ENCODE measurements at regions not wholly inside any gene's neighbourhood (a gene's known extent, or its start where the extent isn't known, plus 50 kb on each side); places are given as distances from the start of the nearest gene placed in this dataset.

DNA sequence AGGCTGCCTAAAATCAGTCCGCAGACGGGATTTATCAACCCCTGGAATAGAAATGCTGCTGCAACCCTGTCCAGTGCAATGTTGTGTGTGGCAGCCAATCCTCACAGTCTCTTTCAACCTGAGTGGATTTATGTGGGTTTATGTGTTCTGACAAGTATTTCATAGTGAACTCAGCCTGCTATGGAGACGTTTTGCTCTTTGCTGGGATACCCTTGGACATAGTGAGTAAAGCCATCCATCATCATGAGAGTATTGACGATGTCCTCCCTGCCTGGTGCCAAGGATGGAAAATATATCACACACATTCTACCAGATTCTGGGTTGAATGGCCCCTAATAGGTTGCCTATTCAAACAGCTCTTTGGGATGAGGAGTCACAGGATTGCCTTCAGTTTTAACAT is 219.1 kb downstream of the SOCS6 start:
- no peak for DNase-seq (ENCODE audit: low read depth)

DNA sequence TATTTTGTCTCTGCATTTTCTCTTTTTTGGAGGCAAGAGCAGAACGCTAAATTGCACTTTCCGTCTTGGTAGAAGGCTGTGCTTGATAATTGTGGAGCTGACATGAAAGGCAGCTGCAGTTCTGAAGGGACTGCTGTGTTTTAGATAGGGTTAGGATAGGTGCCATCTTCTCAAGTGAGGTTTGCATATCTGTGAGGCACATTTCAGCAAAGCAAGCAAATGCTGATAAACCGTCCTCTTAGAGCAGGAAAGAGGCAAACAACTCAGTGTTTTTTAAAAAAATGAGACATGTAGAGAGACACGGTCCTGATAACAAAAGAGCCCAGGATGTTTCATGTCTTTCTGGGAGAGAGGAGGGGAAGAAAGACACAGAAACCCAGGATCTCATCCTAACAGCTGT is 217.7 kb downstream of the SOCS6 start:
- DNase-seq (ENCODE audit: low read depth), result no peak

DNA sequence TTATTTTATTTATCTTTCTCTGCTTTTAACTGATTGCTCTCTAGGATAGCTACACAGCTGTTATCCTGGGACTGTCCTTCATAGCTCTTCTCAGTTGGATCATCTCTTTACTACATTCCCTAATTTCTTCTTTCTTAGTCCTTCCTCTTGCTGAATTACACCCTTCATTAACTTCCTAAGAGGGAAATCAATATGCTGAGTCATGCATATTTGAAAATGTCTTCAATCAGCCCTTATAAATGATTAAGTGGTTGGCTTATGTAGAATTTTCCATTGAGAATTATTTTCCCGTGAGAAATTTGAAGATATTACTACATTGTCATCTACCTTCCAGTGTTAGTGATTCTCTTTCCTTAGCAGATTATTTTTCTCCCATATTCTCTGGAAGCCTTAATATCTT is 214.2 kb downstream of the SOCS6 start:
- no peak for DNase-seq (ENCODE audit: low read depth)

DNA sequence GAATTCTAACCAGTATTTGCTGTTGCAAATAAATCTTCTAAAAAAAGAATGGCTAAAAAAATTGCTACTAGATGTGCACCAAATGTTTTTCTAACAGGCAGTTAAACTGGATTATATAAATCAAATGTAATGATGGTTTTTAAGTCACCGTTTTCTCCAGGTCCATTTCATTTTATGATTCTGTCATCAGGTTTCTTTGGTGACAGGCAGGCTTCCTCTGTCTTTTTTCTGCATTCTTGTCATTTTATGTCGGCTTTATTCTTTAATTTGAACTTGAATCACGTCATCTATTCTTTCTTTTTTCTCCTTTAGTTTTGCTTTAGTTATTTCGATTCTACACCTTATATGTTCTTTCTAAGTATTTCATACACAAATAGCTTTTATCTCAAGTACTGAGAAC is 212.5 kb downstream of the SOCS6 start:
- DNase-seq (ENCODE audit: low read depth), result no peak

DNA sequence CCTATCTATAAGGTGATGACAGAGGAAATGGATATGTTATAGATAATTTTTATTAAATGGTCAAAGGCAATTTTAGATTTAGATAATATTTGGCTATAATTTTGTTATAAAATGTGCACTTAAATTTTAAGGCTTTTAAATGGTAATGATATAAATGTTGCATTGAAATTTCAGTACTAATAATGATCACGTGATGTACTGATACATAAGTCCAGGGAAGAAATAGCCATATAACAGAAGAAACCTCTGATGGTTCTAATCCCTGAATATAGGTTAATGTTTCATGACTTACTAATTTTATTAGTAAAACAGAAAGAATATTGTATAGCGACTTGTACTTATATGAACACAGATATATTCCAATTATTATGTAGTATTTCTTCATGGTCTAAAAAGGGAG is 211.9 kb downstream of the SOCS6 start:
- no peak for DNase-seq (ENCODE audit: low read depth)

DNA sequence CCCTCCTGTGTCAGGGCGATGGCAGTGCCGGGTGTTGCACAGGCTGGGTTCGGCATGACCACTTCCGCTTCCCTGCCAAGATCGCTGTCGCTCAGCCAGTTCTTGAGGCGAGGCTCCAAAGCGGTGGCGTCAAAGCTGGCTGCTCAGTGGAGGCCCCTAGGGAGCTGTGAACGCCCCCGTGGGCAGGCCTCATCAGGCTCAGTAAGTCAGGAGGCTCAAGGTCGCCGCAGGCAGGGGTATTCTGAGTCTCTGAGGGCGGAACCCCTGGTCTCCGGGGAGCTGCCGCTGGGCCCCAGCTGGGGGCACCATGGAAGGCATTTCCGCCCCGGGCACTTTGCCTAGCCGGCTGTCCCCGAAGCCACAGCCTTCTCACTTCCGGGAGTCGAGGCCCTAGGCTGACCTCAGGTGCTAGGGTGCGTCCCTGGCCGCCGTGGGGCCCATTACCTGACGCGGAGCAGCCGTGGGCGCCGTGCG is 210.4 kb downstream of the SOCS6 start:
- no peak for DNase-seq (ENCODE audit: low read depth)

DNA sequence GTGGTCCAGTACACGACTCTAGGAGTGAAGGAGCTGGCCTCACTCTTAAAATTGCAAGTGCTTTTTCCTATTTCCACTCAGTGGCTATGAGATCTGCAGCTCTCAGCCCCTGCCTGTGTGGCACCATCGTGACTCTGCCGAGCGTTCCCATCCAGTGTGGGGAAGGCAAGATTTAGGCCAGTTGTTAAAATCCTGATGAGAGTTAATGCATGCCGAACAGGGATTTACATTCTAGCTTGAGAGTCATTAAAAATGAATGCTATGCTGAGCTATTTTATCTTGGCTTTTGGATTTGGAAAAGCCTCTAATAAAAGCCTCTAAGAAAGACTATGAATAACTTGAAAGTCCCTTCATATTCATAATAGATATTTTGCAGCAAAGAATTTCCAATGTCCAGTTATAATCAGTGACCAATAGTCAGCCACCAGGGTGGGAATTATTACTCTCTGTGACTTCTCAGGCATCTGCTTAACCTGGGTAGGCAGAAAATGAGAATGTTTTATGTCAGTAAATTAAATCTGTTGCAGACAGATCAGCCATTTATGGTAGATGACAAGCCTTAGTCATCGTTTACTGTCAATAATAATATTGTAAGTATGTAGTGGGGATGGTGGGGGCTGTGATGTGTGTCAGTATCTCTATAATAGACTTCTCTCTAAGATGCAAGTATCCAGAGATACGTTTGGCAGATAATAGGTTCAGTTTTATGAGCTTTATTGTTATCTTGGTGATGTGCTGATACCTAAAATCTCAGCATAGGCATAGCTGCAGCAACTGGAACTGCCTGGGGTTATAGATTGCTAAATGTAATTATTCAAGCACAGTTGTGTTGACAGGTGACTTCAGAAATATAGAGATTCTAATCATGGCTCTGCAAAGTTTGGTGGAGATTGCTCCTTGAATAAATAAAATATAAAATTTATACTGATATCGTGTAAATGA is 207.8 kb downstream of the SOCS6 start:
- no peak for DNase-seq (ENCODE audit: low read depth)

DNA sequence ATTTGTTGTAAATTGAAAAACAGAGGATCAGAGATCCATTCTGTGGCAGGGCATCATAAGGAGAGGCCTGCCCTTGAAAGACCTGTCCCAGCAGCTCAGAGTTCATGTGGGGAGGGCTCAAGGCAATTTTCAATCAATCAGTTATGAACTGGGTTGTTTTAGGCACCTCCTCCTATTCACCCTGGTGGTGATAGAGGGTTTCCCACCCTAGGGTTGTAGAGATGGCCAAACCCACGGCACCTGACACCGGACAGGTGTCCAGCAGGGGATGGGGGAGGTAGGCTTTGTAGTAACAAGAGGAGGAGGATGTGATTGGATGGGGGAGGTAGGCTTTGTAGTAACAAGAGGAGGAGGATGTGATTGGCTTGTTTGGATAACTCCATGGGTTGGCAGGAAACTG is 205.7 kb downstream of the SOCS6 start:
- no peak for DNase-seq (ENCODE audit: low read depth)

DNA sequence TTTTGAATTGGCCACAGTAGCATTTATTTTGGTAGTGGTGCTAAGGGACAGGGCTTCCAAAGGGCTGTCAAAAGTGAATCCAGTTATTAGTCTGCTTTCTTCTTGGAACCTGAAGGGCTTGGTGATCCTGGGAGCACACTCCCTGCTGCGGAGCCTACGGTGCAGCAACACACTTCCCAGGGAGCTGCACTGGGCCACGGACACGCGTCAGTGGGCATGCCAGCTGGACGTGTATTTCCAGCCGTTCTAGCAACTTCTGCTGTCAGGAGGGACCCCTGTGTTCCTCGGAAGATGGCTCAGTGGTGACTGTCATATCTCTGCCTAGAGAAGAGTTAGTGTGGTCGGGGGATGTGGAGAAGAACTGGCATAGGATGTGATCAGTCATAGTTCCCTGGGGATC is 204.6 kb downstream of the SOCS6 start:
- DNase-seq (ENCODE audit: low read depth), result no peak

DNA sequence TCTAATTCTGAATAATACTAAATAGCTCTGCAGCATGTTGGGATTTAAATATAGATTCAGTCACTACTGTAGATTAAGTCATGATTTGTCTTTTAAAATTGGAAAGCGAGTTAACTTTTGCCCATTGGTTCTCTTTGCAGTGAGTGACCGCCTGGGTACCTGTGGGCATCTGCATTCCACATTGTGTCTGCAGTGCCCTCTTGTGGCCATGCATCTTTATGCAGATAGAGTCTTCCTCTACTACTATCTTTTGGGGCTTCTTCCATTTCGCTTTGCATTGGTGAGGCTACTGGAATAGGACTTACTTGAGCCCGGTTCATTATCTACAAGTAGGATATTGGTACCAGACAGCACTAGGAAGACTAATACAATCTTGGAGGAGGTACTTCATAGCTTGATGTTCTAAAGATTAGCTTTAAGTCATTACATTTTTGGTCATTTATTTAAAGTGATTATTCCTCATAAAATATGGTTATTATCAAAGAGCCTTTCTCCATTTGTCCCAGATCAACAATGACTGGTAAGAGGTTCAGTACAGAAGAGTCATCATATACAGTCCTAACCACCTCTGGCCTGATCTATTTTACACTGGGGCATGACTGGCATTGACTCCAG is 203.0 kb downstream of the SOCS6 start:
- DNase-seq (ENCODE audit: low read depth), result peak; percentile 65

DNA sequence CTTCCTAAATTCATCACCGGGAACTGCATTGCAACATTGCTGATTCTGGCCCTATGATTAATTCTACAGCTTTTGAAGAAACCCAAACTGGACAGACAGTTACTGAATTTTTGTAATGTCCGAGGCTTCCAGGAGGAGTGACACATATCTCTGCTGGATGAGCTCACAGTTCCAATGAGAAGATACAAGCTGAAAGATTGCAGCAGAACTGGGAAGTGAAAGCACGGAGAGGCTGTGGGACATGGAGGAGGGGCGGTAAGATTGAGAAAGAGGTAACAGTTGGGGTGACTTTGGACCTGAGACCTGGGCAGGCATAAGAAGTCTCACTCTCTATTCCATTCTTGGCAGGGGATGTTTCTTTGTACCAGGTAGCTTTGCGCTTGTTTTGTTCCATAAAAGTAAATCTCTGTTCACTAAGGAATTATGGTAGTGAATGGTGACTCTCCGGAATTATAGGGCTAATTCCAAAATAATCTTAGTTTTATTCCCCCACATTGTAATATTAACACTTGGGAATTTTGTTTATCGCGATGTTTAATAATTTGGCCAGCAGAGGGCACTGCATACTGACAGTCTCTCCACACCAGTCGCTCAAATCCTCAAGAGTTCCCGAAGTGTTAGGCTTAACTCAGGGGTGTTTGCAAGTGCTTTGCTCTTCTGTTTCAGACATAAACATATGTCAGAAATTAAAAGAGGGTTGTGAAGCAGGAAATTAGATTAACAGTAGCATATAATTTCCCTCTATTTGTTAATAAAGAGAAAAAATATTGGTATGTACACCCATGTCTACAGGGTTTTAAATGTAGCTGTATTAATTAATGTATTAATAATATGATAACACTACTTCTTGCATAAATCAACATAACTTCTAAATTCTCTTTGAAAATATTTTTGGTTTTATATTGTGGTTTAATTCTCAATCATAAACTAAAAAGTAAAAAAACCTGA is 201.4 kb downstream of the SOCS6 start:
- peak; percentile 65 for DNase-seq (ENCODE audit: low read depth)

DNA sequence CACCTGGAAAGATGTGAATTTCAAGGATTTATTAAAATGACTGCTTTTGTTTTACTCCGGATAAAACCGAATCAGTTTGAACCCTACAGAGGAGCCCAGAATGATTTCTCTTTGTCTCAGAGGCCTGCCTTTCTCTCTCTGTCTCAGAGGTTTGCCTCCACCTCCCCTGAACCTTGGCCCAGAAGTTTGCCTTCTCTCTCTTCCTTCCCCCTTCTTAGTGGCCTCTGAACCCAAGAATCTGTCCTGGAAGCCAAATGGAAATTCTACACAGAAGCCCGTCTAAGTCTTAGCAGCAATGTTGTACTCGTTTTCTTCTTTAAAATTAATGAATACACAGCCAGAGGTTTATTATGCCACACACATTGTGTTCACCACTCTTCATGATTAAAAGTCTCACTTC is 200.7 kb downstream of the SOCS6 start:
- DNase-seq (ENCODE audit: low read depth), result no peak

DNA sequence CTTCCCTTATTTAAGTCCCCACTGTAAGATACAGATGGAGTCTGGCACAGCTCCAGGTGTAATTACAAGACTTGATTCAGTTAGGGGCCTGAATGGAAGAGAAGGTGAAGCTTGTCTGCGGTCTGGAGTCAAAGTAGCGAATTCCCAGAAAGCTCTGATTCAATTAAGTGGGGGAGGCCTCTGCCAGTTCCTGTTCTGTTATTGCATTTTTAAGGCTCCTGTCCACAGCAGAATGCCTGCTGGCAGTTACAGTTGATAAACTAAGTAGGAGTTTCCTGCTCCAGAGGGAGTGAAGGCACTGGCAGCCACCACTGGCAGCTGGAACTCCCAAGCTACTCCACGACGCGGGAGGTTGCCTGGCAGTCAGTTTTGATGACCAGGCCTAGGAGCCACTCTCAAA is 181.1 kb downstream of the SOCS6 start:
- DNase-seq (ENCODE audit: low read depth), result no peak

DNA sequence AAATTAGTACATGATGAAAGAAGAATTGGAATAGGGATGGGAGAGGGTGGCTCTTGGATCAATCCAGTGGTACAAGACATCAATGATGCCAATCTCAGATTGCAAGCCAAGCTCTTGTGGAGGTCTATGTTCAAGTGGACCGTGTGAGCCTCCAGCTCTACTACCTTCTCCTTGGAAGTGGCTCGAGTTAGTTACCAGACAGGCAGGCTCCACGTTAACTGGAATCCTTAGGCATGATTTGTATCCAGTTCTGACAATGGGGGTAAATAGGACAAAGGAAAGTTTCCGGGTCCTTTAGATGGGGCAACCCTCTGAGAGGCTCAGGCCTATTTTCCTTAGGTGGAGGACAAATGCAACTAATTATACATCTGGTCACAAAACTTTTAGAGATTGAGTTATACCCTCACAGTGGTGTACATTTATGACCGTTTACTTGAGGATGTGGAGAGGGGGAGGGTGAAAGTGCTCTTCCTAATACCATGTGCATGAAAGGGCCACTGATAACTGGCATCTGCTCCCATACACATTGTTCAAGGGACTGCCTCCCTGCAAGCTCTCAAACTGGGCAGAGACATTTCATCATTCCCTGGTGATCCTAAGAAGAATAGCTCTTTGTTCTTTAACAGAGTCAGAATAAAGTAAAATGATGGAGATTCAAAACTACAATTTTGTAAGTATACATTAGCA is 180.2 kb downstream of the SOCS6 start:
- no peak for DNase-seq (ENCODE audit: low read depth)

DNA sequence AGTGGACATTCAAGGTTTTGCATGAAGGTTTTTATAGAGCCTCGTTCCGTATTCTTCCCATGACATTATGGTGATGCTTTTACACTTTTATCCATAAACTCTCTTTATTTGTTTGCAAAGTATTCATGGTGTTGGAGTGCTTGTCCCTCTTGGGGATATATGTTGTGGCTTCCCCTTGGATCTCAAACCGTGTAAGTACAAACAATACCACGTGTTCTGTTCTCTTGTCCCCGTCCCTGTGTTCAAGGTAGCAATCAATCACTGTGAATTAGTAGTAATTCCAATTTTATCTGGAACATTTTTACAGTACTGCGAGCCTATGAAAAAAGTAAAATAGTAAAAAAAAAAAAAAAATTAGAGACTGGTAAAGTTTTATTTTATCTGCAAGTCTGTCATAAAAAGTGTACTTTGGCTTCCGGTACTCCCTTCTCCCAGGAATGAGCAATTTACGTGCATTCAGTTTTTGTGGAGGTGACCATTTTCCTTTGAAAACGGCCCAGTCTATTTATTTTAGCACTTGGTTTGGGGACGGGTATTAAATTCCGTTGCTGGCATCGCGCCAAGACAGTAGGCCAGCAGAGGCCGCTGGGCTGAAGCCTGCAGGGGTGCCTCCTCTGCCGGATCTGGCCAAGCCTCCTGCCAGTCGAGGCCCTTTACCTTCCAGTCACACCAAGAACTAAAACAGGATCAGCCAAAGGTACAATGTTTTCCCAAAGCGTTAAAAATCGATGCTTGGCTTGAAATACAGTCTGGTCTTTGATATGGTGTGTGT is 175.7 kb downstream of the SOCS6 start:
- peak; percentile 75 for DNase-seq (ENCODE audit: low read depth)

DNA sequence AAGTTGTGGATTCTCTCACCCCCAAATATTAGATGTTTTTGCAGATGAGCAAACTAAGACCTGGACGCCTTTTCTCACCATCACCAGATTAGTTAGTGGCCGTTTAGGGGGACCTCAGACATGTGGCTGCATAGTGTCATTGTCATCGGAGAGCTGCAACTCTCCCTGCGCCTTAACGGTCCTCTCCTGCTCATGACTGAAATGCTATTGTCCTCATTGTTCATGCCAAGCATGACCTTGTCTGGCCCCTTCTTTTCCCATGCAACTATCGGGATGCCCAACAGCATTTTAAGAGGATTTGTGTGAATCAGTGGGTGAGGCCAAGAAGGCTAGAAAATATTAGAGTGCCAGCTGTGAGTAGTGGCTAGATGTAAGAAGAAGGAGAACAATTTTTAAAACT is 174.2 kb downstream of the SOCS6 start:
- DNase-seq (ENCODE audit: low read depth), result no peak

DNA sequence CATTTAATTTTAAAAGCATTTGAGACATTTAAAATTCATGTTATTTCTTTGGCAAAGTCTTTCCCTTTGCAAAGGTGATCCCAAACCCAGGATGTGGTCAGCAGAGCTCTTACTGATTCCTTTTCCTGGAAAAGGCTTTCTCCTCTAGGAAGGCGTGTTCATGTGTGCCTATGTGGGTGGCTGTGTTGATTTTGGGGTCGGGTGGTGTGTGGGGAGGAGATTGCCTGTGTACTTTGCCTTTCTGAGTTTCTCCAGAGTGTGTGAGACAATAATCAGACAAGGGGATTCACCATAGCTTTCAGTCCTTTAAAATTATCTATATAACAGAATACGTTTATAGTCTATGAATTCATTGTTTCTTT is 173.2 kb downstream of the SOCS6 start:
- no peak for DNase-seq (ENCODE audit: low read depth)

DNA sequence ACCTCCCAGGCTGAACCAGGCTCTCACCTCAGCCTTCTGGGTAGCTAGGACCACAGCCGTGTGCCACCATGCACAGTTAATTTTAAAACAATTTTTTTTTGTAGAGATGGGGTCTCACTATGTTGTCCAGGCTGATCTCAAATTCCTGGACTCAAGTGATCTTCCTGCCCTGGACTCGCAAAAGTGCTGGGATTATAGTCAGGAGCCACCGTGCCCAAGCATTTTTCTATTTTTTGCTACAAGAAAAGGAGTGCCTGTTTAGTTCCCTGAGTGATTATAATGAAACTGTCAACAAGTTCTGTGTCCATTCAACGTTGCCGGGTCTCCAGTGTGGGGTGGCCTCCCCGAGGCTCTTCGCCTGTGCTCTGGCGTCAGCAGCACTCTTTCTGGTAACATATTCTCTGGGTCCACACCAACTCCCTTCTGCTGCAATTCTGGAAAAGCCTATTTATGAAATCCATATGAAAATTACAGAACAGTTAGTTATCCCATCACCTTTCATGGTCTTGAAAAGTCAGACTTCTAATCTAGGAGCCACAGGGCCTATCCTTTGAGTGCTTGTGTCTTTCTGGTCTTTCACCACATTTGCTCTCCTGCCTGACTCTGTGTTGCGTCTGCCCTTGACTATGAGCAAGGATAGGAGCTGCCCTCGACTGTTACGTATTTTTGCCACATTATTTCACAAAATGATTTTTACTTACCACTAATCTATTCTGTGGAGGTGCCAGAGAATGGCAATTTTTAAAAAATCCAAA is 172.7 kb downstream of the SOCS6 start:
- DNase-seq (ENCODE audit: low read depth), result no peak

DNA sequence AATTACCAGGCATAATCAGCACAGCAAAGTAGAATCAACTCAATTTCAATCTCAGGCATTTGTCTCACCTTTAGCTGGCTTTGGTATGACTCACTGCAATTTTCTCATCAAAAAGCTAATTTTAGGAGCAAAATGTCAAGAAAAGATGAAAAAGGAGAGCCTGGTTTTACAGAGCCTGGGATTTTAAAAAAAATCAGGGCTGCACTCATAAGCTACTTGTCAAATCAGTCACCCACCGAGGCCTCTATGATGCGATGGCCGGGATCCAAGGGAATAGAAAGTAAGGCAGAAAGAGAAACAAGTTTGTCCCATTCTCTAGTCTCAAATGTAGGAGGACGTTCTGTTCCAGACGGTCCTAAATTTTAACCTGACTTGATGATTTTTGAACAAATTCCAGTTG is 170.9 kb downstream of the SOCS6 start:
- no peak for DNase-seq (ENCODE audit: low read depth)

DNA sequence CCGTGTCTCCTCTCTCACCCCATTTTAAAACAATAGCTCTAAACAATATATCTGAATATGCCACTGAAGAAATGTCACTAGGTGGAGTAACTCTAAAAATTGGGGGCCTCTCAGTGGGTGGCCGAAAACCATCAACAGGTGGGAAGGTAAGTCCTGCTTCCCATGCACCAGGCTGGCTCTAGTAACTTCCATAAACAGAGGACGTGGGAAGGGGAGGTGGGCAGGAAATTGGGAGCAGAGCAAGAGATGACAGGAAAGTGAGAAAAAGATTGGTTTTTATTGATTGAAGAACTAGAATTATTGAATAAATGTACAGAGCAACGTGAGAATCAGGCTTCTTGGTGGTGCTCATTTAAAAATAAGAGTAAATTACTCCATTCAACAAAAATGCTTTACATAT is 170.4 kb downstream of the SOCS6 start:
- DNase-seq (ENCODE audit: low read depth), result no peak

Data from ELR (cell line).